ENCODE measurements at regions not wholly inside any gene's neighbourhood (a gene's known extent, or its start where the extent isn't known, plus 50 kb on each side); places are given as distances from the start of the nearest gene placed in this dataset.
"Not testable (repeated sequence)": the region's sequence is repeated elsewhere in the genome, so short reads cannot be mapped to it uniquely, and the experiment has no call there.

- TF ChIP-seq, protein P1, sequence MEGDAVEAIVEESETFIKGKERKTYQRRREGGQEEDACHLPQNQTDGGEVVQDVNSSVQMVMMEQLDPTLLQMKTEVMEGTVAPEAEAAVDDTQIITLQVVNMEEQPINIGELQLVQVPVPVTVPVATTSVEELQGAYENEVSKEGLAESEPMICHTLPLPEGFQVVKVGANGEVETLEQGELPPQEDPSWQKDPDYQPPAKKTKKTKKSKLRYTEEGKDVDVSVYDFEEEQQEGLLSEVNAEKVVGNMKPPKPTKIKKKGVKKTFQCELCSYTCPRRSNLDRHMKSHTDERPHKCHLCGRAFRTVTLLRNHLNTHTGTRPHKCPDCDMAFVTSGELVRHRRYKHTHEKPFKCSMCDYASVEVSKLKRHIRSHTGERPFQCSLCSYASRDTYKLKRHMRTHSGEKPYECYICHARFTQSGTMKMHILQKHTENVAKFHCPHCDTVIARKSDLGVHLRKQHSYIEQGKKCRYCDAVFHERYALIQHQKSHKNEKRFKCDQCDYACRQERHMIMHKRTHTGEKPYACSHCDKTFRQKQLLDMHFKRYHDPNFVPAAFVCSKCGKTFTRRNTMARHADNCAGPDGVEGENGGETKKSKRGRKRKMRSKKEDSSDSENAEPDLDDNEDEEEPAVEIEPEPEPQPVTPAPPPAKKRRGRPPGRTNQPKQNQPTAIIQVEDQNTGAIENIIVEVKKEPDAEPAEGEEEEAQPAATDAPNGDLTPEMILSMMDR (IDR thresholded peaks at IDR 0.05): not testable (repeated sequence)
- TF ChIP-seq POLR2A (IDR thresholded peaks at IDR 0.05; ENCODE audit: low read depth): not testable (repeated sequence)
Observed at GRCh38 chr1:101504106-101504505, 267.3 kb downstream of the S1PR1 start.
